NCI-H1048 (cell line): ENCODE measurements at regions not wholly inside any gene's neighbourhood (a gene's known extent, or its start where the extent isn't known, plus 50 kb on each side); places are given as distances from the start of the nearest gene placed in this dataset.

Experiments
- DNase-seq: peaks from one replicate; lab custom pipeline; 2025; lab: John Stamatoyannopoulos, UW

GRCh38 chr6:140062043-140063020 lies 687.9 kb upstream of the CITED2 start:
- no peak for DNase-seq

GRCh38 chr6:140061110-140062042 lies 686.9 kb upstream of the CITED2 start:
- no peak for DNase-seq

- no peak for DNase-seq
Measured at GRCh38 chr6:140059947-140060346, 685.5 kb upstream of the CITED2 start.

GRCh38 chr6:140058863-140059262 lies 684.4 kb upstream of the CITED2 start:
- no peak for DNase-seq

- no peak for DNase-seq
Measured at GRCh38 chr6:140052736-140053729, 678.6 kb upstream of the CITED2 start.

- DNase-seq: no peak
Measured at GRCh38 chr6:140051521-140052512, 677.4 kb upstream of the CITED2 start.

- no peak for DNase-seq
Measured at GRCh38 chr6:140050101-140050995, 675.9 kb upstream of the CITED2 start.

- no peak for DNase-seq
Measured at GRCh38 chr6:140049251-140049650, 674.8 kb upstream of the CITED2 start.

- DNase-seq: no peak
Measured at GRCh38 chr6:140048202-140048790, 673.8 kb upstream of the CITED2 start.

- DNase-seq: no peak
Measured at GRCh38 chr6:140047321-140047720, 672.9 kb upstream of the CITED2 start.

GRCh38 chr6:140046016-140046632 lies 671.7 kb upstream of the CITED2 start:
- DNase-seq: no peak

- DNase-seq: no peak
Measured at GRCh38 chr6:140045116-140045515, 670.7 kb upstream of the CITED2 start.

GRCh38 chr6:140044626-140045025 lies 670.2 kb upstream of the CITED2 start:
- DNase-seq: no peak

GRCh38 chr6:140043762-140044378 lies 669.4 kb upstream of the CITED2 start:
- DNase-seq: no peak

GRCh38 chr6:140043357-140043756 lies 668.9 kb upstream of the CITED2 start:
- no peak for DNase-seq

- DNase-seq: no peak
Measured at GRCh38 chr6:140041571-140042332, 667.3 kb upstream of the CITED2 start.

- no peak for DNase-seq
Measured at GRCh38 chr6:140041056-140041455, 666.6 kb upstream of the CITED2 start.
